HG02981 (cell line): ENCODE measurements at regions not wholly inside any gene's neighbourhood (a gene's known extent, or its start where the extent isn't known, plus 50 kb on each side); places are given as distances from the start of the nearest gene placed in this dataset.

Experiments
- ATAC-seq: cut with Tn5 transposase; IDR thresholded peaks from one replicate; pipeline ENCODE4 v1.9.1; 2021; ENCODE audit warnings: mild to moderate bottlenecking, moderate library complexity; ENCODE audit not compliant: unreplicated experiment

GRCh38 chr2:156695020-156695419 is 258.8 kb downstream of the GPD2 start:
- ATAC-seq, result no peak

- ATAC-seq, result no peak
Measured at GRCh38 chr2:156695595-156695994, 259.4 kb downstream of the GPD2 start.

GRCh38 chr2:156697906-156698305 is 261.7 kb downstream of the GPD2 start:
- ATAC-seq, result no peak

- no peak for ATAC-seq
Measured at GRCh38 chr2:156700681-156701080, 264.5 kb downstream of the GPD2 start.

- no peak for ATAC-seq
Measured at GRCh38 chr2:156702541-156702940, 266.4 kb downstream of the GPD2 start.

GRCh38 chr2:156703642-156704041 is 267.5 kb downstream of the GPD2 start:
- ATAC-seq, result no peak

GRCh38 chr2:156704132-156704531 is 268.0 kb downstream of the GPD2 start:
- no peak for ATAC-seq

- no peak for ATAC-seq
Measured at GRCh38 chr2:156704617-156705016, 268.4 kb downstream of the GPD2 start.

- ATAC-seq, result no peak
Measured at GRCh38 chr2:156706576-156706975, 270.4 kb downstream of the GPD2 start.

GRCh38 chr2:156708051-156708450 is 271.9 kb downstream of the GPD2 start:
- no peak for ATAC-seq

GRCh38 chr2:156709091-156709490 is 272.9 kb downstream of the GPD2 start:
- ATAC-seq, result no peak

- no peak for ATAC-seq
Measured at GRCh38 chr2:156719036-156719435, 282.9 kb downstream of the GPD2 start.

- ATAC-seq, result no peak
Measured at GRCh38 chr2:156727867-156728266, 291.7 kb downstream of the GPD2 start.

- ATAC-seq, result no peak
Measured at GRCh38 chr2:156728328-156728727, 292.1 kb downstream of the GPD2 start.

GRCh38 chr2:156731506-156731905 is 295.3 kb downstream of the GPD2 start:
- ATAC-seq, result no peak

GRCh38 chr2:156736950-156737349 is 300.8 kb downstream of the GPD2 start:
- no peak for ATAC-seq

- ATAC-seq, result no peak
Measured at GRCh38 chr2:156739301-156739700, 303.1 kb downstream of the GPD2 start.

GRCh38 chr2:156745619-156746018 is 309.4 kb downstream of the GPD2 start:
- no peak for ATAC-seq

- no peak for ATAC-seq
Measured at GRCh38 chr2:156748221-156748620, 312.0 kb downstream of the GPD2 start.

- ATAC-seq, result no peak
Measured at GRCh38 chr2:156752042-156752441, 315.9 kb downstream of the GPD2 start.

- no peak for ATAC-seq
Measured at GRCh38 chr2:156753766-156754165, 317.6 kb downstream of the GPD2 start.

- no peak for ATAC-seq
Measured at GRCh38 chr2:156756516-156756915, 320.3 kb downstream of the GPD2 start.

GRCh38 chr2:156763174-156763573 is 327.0 kb downstream of the GPD2 start:
- ATAC-seq, result no peak

GRCh38 chr2:156765043-156765442 is 328.9 kb downstream of the GPD2 start:
- no peak for ATAC-seq
